Omental fat pad (tissue), 3 donors: ENCODE measurements at regions not wholly inside any gene's neighbourhood (a gene's known extent, or its start where the extent isn't known, plus 50 kb on each side); places are given as distances from the start of the nearest gene placed in this dataset.

Experiments
- ATAC-seq: fragments of 150-250 bp; one replicate; pipeline ENCODE4 v1.9.1; 2016; ENCODE audit warnings: mild to moderate bottlenecking, moderate library complexity; ENCODE audit not compliant: low FRiP score
- DNase-seq: peaks from one replicate; pipeline ENCODE4 v3.0.0-alpha.2; 2019; ENCODE audit warnings: low spot score
- TF ChIP-seq, protein P1 (sequence below), 3 donors: fragments of 450-650 bp; IDR thresholded peaks; one replicate each; pipeline ENCODE4 v1.5.1; 2016 to 2017; ENCODE audit warnings: antibody characterized with exemption in 3 of 3, mild to moderate bottlenecking in 3 of 3, moderate library complexity in 2 of 3

DNA sequence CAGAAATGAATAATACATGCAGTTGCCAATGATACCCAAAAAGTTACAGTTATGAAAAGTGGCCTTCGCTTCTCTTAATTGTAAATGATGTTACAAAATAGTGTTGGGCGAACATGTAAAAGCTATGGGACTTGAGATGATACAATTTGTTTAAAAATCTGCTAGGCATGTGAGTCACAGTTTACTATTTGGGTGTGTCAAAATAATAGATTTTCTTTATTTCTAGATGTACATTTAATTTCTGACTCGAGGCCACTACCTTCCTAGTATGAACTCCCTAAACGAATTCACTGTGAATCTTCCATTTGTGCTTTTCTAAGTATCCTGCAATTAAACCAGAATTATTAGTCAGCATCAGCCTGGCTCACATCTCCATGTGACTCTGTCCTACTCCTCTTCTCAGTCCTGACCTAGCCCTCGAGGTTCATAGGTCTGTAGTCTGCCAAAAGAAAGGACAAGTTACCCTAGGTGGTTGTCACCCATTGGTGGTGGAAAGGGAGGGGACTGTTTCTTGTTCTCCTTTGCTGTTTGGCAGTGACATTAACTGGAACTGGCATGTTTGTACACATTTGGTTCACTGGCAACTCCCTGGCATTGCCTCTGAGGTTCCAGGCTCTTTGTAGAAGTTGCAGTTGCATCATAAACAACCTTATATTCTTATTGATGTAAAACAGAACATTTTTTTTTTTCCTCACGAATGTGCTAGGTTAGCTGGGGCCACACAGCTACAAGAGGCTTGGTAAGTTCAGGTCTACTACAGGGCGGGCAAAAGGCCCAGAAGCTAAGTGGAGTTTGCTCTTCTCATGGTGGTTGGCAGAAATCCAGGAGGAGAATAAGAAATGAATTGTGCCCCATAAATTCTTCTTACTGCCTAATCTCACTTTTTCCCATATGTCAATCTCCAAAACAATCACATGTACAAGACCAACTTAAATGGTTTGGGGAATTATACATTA, 746.5 kb upstream of the ADAMTS5 start:
- ATAC-seq, result no peak
- TF ChIP-seq, protein P1, sequence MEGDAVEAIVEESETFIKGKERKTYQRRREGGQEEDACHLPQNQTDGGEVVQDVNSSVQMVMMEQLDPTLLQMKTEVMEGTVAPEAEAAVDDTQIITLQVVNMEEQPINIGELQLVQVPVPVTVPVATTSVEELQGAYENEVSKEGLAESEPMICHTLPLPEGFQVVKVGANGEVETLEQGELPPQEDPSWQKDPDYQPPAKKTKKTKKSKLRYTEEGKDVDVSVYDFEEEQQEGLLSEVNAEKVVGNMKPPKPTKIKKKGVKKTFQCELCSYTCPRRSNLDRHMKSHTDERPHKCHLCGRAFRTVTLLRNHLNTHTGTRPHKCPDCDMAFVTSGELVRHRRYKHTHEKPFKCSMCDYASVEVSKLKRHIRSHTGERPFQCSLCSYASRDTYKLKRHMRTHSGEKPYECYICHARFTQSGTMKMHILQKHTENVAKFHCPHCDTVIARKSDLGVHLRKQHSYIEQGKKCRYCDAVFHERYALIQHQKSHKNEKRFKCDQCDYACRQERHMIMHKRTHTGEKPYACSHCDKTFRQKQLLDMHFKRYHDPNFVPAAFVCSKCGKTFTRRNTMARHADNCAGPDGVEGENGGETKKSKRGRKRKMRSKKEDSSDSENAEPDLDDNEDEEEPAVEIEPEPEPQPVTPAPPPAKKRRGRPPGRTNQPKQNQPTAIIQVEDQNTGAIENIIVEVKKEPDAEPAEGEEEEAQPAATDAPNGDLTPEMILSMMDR (IDR thresholded peaks at IDR 0.05), result no peak

GRCh38 chr21:27704567-27705166, 737.8 kb upstream of the ADAMTS5 start:
- no peak for DNase-seq
- ATAC-seq, result no peak
- TF ChIP-seq, protein P1 (IDR thresholded peaks at IDR 0.05), result no peak

More for the DNA sequence above, 746.5 kb upstream of the ADAMTS5 start:
- no peak for DNase-seq

DNA sequence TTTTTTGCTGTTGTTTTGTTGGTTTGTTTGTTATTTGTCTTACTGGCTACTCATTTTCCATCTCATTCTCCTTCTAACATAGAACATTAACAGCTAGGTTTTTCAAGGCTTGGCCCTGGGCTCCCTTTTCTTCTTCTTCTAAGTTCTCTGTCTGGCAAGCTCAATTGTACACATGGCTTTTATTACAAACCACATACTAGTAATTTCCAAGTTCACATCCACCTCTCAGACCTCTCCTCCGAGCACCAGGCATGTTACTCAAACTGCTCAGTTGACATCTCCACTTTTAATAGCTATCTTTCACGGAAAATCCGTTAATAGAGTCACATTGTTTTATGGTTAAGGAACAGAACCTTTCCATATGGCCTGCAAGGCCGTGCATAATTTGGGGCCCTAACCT, 736.9 kb upstream of the ADAMTS5 start:
- TF ChIP-seq, protein P1 (IDR thresholded peaks at IDR 0.05), result no peak
- ATAC-seq (no peak), DNase-seq (no peak)

GRCh38 chr21:27700974-27701614, 734.2 kb upstream of the ADAMTS5 start:
- ATAC-seq (peak; percentile 88), DNase-seq (peak; percentile 72)
- TF ChIP-seq, protein P1 (IDR thresholded peaks at IDR 0.05), result peak in 2 of 3 donors; percentile 70 to 75

GRCh38 chr21:27695246-27695645, 728.4 kb upstream of the ADAMTS5 start:
- DNase-seq (no peak), ATAC-seq (no peak)
- TF ChIP-seq, protein P1 (IDR thresholded peaks at IDR 0.05), result no peak

GRCh38 chr21:27694667-27695066, 727.8 kb upstream of the ADAMTS5 start:
- DNase-seq (no peak), ATAC-seq (no peak)
- TF ChIP-seq, protein P1 (IDR thresholded peaks at IDR 0.05), result no peak
